DND-41 (cell line): ENCODE measurements at regions not wholly inside any gene's neighbourhood (a gene's known extent, or its start where the extent isn't known, plus 50 kb on each side); places are given as distances from the start of the nearest gene placed in this dataset.

Source experiments
- EZH2 ChIP-seq: IDR thresholded peaks from 3 replicates; pipeline ENCODE4 v1.6.1; 2012; ENCODE audit warnings: borderline replicate concordance, low read depth, mild to moderate bottlenecking, moderate library complexity, low read length, inconsistent platforms; ENCODE audit not compliant: severe bottlenecking
- TF ChIP-seq, protein P1 (sequence below): IDR thresholded peaks from 2 replicates; pipeline ENCODE4 v1.5.1; 2012; ENCODE audit warnings: borderline replicate concordance, low read length, moderate library complexity, mild to moderate bottlenecking; ENCODE audit not compliant: poor library complexity, severe bottlenecking; ENCODE audit errors: extremely low read depth

DNA sequence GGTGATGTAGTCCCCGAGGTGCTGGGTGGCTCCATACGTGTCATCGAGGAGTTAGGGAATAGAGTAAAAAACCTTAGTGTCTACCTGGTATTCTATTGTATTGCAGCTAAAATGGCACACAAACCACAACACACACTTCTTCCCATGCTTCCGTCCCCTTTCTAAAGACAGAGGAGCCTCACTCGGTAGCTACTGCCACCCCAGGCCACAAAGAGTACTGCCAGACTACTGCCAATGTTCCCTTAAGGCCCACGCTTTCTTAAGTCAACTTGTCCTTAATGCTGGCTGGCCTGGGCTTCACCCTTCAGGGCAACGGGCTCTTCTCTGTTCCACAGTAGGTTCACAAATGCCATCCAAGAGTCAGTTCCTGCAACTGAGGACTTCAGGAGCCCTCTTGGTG is 673.0 kb downstream of the ELAVL2 start:
- TF ChIP-seq, protein P1, sequence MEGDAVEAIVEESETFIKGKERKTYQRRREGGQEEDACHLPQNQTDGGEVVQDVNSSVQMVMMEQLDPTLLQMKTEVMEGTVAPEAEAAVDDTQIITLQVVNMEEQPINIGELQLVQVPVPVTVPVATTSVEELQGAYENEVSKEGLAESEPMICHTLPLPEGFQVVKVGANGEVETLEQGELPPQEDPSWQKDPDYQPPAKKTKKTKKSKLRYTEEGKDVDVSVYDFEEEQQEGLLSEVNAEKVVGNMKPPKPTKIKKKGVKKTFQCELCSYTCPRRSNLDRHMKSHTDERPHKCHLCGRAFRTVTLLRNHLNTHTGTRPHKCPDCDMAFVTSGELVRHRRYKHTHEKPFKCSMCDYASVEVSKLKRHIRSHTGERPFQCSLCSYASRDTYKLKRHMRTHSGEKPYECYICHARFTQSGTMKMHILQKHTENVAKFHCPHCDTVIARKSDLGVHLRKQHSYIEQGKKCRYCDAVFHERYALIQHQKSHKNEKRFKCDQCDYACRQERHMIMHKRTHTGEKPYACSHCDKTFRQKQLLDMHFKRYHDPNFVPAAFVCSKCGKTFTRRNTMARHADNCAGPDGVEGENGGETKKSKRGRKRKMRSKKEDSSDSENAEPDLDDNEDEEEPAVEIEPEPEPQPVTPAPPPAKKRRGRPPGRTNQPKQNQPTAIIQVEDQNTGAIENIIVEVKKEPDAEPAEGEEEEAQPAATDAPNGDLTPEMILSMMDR, result peak; percentile 28
- no peak for TF ChIP-seq EZH2
